ENCODE measurements at regions not wholly inside any gene's neighbourhood (a gene's known extent, or its start where the extent isn't known, plus 50 kb on each side); places are given as distances from the start of the nearest gene placed in this dataset.

GRCh38 chr7:54810401-54810800, 51.4 kb upstream of the SEC61G start:
- no peak for TF ChIP-seq CTCF (IDR thresholded peaks at IDR 0.05; ENCODE audit: insufficient read depth, low read length, poor library complexity, severe bottlenecking)
- no peak for DNase-seq (ENCODE audit: low read depth)
- no peaks in the 10 kb centered on the region for H3K27me3 ChIP-seq (ENCODE audit: control insufficient read depth, insufficient read depth, low read length)
- no peaks in the 10 kb centered on the region for H3K36me3 ChIP-seq (ENCODE audit: control insufficient read depth, insufficient read depth, low read length)
- no peak overlapping the region for H3K4me3 ChIP-seq (ENCODE audit: low read depth, low read length)

- no peak overlapping the region for H3K4me3 ChIP-seq (ENCODE audit: low read depth, low read length)
- no peaks in the 10 kb centered on the region for H3K27me3 ChIP-seq (ENCODE audit: control insufficient read depth, insufficient read depth, low read length)
- no peak for DNase-seq (ENCODE audit: low read depth)
- no peak for TF ChIP-seq CTCF (IDR thresholded peaks at IDR 0.05; ENCODE audit: insufficient read depth, low read length, poor library complexity, severe bottlenecking)
- no peaks in the 10 kb centered on the region for H3K36me3 ChIP-seq (ENCODE audit: control insufficient read depth, insufficient read depth, low read length)
Observed at GRCh38 chr7:54811041-54811845, 52.2 kb upstream of the SEC61G start.

- H3K27me3 ChIP-seq (ENCODE audit: control insufficient read depth, insufficient read depth, low read length) = no peaks in the 10 kb centered on the region
- no peak for DNase-seq (ENCODE audit: low read depth)
- TF ChIP-seq CTCF (IDR thresholded peaks at IDR 0.05; ENCODE audit: insufficient read depth, low read length, poor library complexity, severe bottlenecking) = no peak
- no peak overlapping the region for H3K4me3 ChIP-seq (ENCODE audit: low read depth, low read length)
- H3K36me3 ChIP-seq (ENCODE audit: control insufficient read depth, insufficient read depth, low read length) = no peaks in the 10 kb centered on the region
Observed at GRCh38 chr7:54811846-54812254, 52.8 kb upstream of the SEC61G start.

- no peak overlapping the region for H3K4me3 ChIP-seq (ENCODE audit: low read depth, low read length)
- DNase-seq (ENCODE audit: low read depth) = no peak
Observed at GRCh38 chr7:54812756-54813322, 53.8 kb upstream of the SEC61G start.

GRCh38 chr7:54813398-54813797, 54.4 kb upstream of the SEC61G start:
- DNase-seq (ENCODE audit: low read depth) = no peak
- no peak for TF ChIP-seq CTCF (IDR thresholded peaks at IDR 0.05; ENCODE audit: insufficient read depth, low read length, poor library complexity, severe bottlenecking)
- Histone ChIP-seq H3K27me3 (ENCODE audit: control insufficient read depth, insufficient read depth, low read length) (no peaks in the 10 kb centered on the region), H3K4me3 (ENCODE audit: low read depth, low read length) (no peak overlapping the region), H3K36me3 (ENCODE audit: control insufficient read depth, insufficient read depth, low read length) (no peaks in the 10 kb centered on the region)

More at GRCh38 chr7:54812756-54813322, 53.8 kb upstream of the SEC61G start:
- Histone ChIP-seq H3K27me3 (ENCODE audit: control insufficient read depth, insufficient read depth, low read length) (no peaks in the 10 kb centered on the region), H3K36me3 (ENCODE audit: control insufficient read depth, insufficient read depth, low read length) (no peaks in the 10 kb centered on the region)
- no peak for TF ChIP-seq CTCF (IDR thresholded peaks at IDR 0.05; ENCODE audit: insufficient read depth, low read length, poor library complexity, severe bottlenecking)
